ENCODE measurements at regions not wholly inside any gene's neighbourhood (a gene's known extent, or its start where the extent isn't known, plus 50 kb on each side); places are given as distances from the start of the nearest gene placed in this dataset.

DNA sequence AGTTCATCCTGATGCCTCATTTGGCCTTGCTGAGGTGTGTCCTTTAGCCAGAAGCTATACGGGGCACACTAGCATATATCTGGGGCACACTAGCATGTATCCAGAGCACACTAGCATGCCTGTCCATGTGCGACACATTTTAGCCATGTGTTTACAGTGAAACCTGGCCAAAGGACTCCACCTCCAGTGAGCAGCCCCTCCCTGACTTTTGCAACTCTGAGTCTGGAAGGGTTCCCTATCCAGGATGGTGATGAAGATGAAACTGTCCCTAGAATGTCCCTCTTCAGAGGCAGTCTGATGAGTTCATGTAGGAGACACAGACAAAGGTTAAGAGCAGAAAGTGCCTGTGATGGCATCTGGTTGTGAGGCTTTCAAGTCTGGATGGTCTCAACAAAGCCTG, 61.4 kb upstream of the LGALSL start:
- H3K4me1 ChIP-seq = no peaks in the 10 kb centered on the region
- no peaks in the 10 kb centered on the region for H3K9me3 ChIP-seq (ENCODE audit: control insufficient read depth, low read length)
- no peak overlapping the region for H2AFZ ChIP-seq
- no peaks in the 10 kb centered on the region for H3K79me2 ChIP-seq
- no peak overlapping the region for H3K4me2 ChIP-seq (ENCODE audit: low read length)
- H3K27me3 ChIP-seq (ENCODE audit: control insufficient read depth, insufficient read depth, low read length) = no peaks in the 10 kb centered on the region
- no peaks in the 10 kb centered on the region for H3K36me3 ChIP-seq (ENCODE audit: control insufficient read depth, insufficient read depth, low read length)
- no peak overlapping the region for H3K4me3 ChIP-seq (ENCODE audit: low read depth, low read length)
- no peak for TF ChIP-seq CTCF (IDR thresholded peaks at IDR 0.05)
- H3K9ac ChIP-seq = no peak overlapping the region
- H3K27ac ChIP-seq = no peak overlapping the region

DNA sequence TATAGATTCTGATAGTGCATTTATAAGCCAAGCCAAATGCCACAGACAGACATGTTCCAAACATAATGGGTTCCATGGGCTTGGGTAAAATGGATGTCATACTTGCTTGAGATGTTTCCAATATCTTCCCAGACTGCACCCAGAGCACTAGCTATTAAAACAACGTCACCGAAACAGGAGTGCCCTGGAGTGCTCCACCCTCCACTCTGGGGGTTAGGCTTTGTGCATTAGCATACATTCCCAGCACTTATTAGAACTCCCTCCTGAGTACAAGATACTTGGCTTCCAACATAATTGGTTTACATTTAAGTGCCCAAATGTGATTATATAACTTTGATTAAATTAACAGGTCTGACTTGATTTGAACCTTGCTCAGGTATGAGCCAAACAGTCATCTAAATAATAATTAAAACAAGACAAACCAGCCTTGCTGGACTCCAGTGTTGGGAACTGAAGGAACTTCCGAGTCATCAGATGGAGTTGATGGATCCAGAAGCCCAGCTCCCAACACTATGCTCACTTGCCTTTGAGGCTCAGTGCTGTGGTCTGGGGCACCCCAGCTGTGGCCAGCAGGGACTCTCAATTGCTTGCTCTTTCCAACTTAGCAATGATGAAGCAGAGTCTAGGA, 60.5 kb upstream of the LGALSL start:
- no peak for TF ChIP-seq CTCF (IDR thresholded peaks at IDR 0.05)
- Histone ChIP-seq H3K4me2 (ENCODE audit: low read length) (no peak overlapping the region), H3K4me1 (peaks cover 2% of the 10 kb centered on the region), H3K27ac (no peak overlapping the region), H3K36me3 (ENCODE audit: control insufficient read depth, insufficient read depth, low read length) (no peaks in the 10 kb centered on the region), H3K9me3 (ENCODE audit: control insufficient read depth, low read length) (no peaks in the 10 kb centered on the region), H3K4me3 (ENCODE audit: low read depth, low read length) (no peak overlapping the region), H3K9ac (no peak overlapping the region), H2AFZ (no peak overlapping the region), H3K27me3 (ENCODE audit: control insufficient read depth, insufficient read depth, low read length) (no peaks in the 10 kb centered on the region), H3K79me2 (no peaks in the 10 kb centered on the region)

DNA sequence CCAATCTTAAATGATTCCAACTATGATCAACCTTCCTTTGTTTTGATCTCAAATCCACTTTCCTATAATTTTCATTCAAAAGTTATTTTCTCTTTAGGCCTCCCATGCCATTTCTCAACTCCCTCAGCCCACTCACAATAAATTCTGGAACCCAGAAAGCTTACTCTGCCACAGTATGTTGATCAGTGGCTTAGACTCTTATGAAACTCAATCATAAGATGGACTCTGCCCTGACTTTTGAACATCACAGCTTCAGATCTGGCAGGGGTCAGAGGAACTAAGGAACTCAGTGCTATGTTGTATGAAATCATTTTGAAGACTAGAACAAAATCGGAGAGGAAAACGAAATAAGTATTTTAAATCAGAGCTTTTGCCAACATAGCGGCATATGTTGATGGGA, 59.8 kb upstream of the LGALSL start:
- Histone ChIP-seq H3K27ac (no peak overlapping the region), H3K9ac (no peak overlapping the region), H3K4me2 (ENCODE audit: low read length) (no peak overlapping the region), H3K4me3 (ENCODE audit: low read depth, low read length) (no peak overlapping the region), H3K36me3 (ENCODE audit: control insufficient read depth, insufficient read depth, low read length) (no peaks in the 10 kb centered on the region), H3K79me2 (no peaks in the 10 kb centered on the region), H3K27me3 (ENCODE audit: control insufficient read depth, insufficient read depth, low read length) (no peaks in the 10 kb centered on the region), H2AFZ (no peak overlapping the region), H3K4me1 (peaks cover 2% of the 10 kb centered on the region), H3K9me3 (ENCODE audit: control insufficient read depth, low read length) (no peaks in the 10 kb centered on the region)
- no peak for TF ChIP-seq CTCF (IDR thresholded peaks at IDR 0.05)

DNA sequence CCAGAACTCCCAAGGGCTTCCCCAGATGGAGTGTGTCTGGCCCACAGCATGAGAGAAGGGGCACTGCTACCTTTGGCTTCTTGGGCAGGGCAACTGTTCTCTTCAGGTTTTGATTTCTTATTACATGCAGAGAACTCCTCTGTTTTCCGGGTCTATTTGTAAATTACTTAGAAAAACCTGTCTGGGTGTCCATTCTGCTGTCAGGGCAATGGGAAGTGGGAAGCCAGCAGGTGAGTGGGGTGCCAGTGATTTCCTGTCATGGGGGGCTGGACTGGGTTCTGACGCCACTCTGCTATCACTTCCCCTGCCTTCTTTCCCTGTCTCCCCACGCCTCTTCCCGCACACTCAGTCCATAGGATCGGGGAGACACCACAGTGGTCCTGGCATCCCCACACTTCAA, 58.0 kb upstream of the LGALSL start:
- Histone ChIP-seq H3K27me3 (ENCODE audit: control insufficient read depth, insufficient read depth, low read length) (no peaks in the 10 kb centered on the region), H2AFZ (no peak overlapping the region), H3K9me3 (ENCODE audit: control insufficient read depth, low read length) (no peaks in the 10 kb centered on the region), H3K9ac (no peak overlapping the region), H3K79me2 (no peaks in the 10 kb centered on the region), H3K4me2 (ENCODE audit: low read length) (no peak overlapping the region), H3K27ac (no peak overlapping the region), H3K36me3 (ENCODE audit: control insufficient read depth, insufficient read depth, low read length) (no peaks in the 10 kb centered on the region), H3K4me3 (ENCODE audit: low read depth, low read length) (no peak overlapping the region), H3K4me1 (peaks cover 15% of the 10 kb centered on the region)
- no peak for TF ChIP-seq CTCF (IDR thresholded peaks at IDR 0.05)

DNA sequence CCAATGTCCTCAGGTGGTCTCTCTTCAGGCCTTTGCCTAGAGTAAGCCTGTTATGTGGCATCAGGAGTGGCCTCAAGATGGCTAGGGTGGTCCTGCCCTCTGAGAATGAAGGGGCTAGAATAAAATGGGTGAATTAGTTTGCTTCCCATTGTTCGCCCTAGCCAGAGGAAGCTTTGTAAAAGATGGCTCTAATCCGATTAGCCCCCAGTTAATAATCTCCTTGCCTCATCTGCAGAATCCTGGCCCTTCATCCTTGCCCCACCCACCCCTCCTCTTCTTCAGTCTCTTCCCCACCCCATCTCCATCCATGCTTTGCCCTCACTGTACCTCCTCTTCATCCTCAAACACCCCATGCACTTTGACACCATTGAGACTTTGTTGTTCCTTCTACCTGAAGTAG, 57.4 kb upstream of the LGALSL start:
- no peak for TF ChIP-seq CTCF (IDR thresholded peaks at IDR 0.05)
- no peak overlapping the region for H2AFZ ChIP-seq
- no peaks in the 10 kb centered on the region for H3K79me2 ChIP-seq

More for the DNA sequence above, 57.4 kb upstream of the LGALSL start:
- Histone ChIP-seq H3K36me3 (ENCODE audit: control insufficient read depth, insufficient read depth, low read length) (no peaks in the 10 kb centered on the region), H3K4me3 (ENCODE audit: low read depth, low read length) (no peak overlapping the region), H3K9ac (no peak overlapping the region), H3K4me2 (ENCODE audit: low read length) (no peak overlapping the region), H3K9me3 (ENCODE audit: control insufficient read depth, low read length) (no peaks in the 10 kb centered on the region), H3K27ac (no peak overlapping the region), H3K4me1 (peaks cover 20% of the 10 kb centered on the region), H3K27me3 (ENCODE audit: control insufficient read depth, insufficient read depth, low read length) (no peaks in the 10 kb centered on the region)
